ENCODE measurements at regions not wholly inside any gene's neighbourhood (a gene's known extent, or its start where the extent isn't known, plus 50 kb on each side); places are given as distances from the start of the nearest gene placed in this dataset.
A peak's percentile ranks its signal among the peaks of the same experiment; 100 is the strongest.

GRCh38 chr15:99916668-99917223 is 183.5 kb upstream of the LYSMD4 start:
- ChIA-PET POLR2A (ENCODE audit: low non-redundant PET) (no interaction called here), CTCF (no interaction called here)
- peaks cover 11% of the 10 kb centered on the region for H3K27me3 ChIP-seq (replicated peaks; ENCODE audit: insufficient read depth, low read depth, low read length, poor library complexity)
- intact Hi-C loops (cut with micrococcal nuclease; ENCODE audit: unreplicated experiment): no loop called here
- peak; percentile 11 for DNase-seq (ENCODE audit: low spot score)
- no TSS peak for BruUV-seq (replicated peaks)
- H3K36me3 ChIP-seq (ENCODE audit: insufficient read depth, low read length, poor library complexity, severe bottlenecking): no peaks in the 10 kb centered on the region
- no peak for TF ChIP-seq CTCF (conservative IDR thresholded peaks at IDR 0.05; ENCODE audit: low read depth, low read length)
- TF ChIP-seq EZH2 (IDR thresholded peaks at IDR 0.05; ENCODE audit: borderline replicate concordance, low read depth, low read length, poor library complexity, severe bottlenecking): no peak
- no peaks in the 10 kb centered on the region for H3K9me3 ChIP-seq (ENCODE audit: low read depth, low read length, poor library complexity, severe bottlenecking)
- no peak overlapping the region for H3K27ac ChIP-seq (ENCODE audit: low read depth, low read length, poor library complexity, severe bottlenecking)
- peaks cover 10% of the 10 kb centered on the region for H3K4me1 ChIP-seq (ENCODE audit: insufficient read depth, low read length, poor library complexity, severe bottlenecking)
- no peak overlapping the region for H3K4me3 ChIP-seq (ENCODE audit: low read depth, low read length, poor library complexity, severe bottlenecking)

GRCh38 chr15:99914723-99915122 is 181.5 kb upstream of the LYSMD4 start:
- Histone ChIP-seq H3K27me3 (replicated peaks; ENCODE audit: insufficient read depth, low read depth, low read length, poor library complexity) (peaks cover 1% of the 10 kb centered on the region), H3K9me3 (ENCODE audit: low read depth, low read length, poor library complexity, severe bottlenecking) (no peaks in the 10 kb centered on the region), H3K4me1 (ENCODE audit: insufficient read depth, low read length, poor library complexity, severe bottlenecking) (peaks cover 10% of the 10 kb centered on the region), H3K36me3 (ENCODE audit: insufficient read depth, low read length, poor library complexity, severe bottlenecking) (no peaks in the 10 kb centered on the region), H3K4me3 (ENCODE audit: low read depth, low read length, poor library complexity, severe bottlenecking) (no peak overlapping the region), H3K27ac (ENCODE audit: low read depth, low read length, poor library complexity, severe bottlenecking) (no peak overlapping the region)
- POLR2A ChIA-PET (ENCODE audit: low non-redundant PET): no interaction called here
- no TSS peak for BruUV-seq (replicated peaks)
- CTCF ChIA-PET: no interaction called here
- DNase-seq (ENCODE audit: low spot score): no peak
- TF ChIP-seq CTCF (conservative IDR thresholded peaks at IDR 0.05; ENCODE audit: low read depth, low read length) (no peak), EZH2 (IDR thresholded peaks at IDR 0.05; ENCODE audit: borderline replicate concordance, low read depth, low read length, poor library complexity, severe bottlenecking) (no peak)
- intact Hi-C loops (cut with micrococcal nuclease; ENCODE audit: unreplicated experiment): no loop called here

GRCh38 chr15:99911816-99912215 is 178.6 kb upstream of the LYSMD4 start:
- no peaks in the 10 kb centered on the region for H3K27me3 ChIP-seq (replicated peaks; ENCODE audit: insufficient read depth, low read depth, low read length, poor library complexity)
- CTCF ChIA-PET: no interaction called here
- H3K36me3 ChIP-seq (ENCODE audit: insufficient read depth, low read length, poor library complexity, severe bottlenecking): no peaks in the 10 kb centered on the region
- H3K4me1 ChIP-seq (ENCODE audit: insufficient read depth, low read length, poor library complexity, severe bottlenecking): peaks cover 6% of the 10 kb centered on the region
- TF ChIP-seq EZH2 (IDR thresholded peaks at IDR 0.05; ENCODE audit: borderline replicate concordance, low read depth, low read length, poor library complexity, severe bottlenecking) (no peak), CTCF (conservative IDR thresholded peaks at IDR 0.05; ENCODE audit: low read depth, low read length) (no peak)
- DNase-seq (ENCODE audit: low spot score): peak; percentile 63
- H3K27ac ChIP-seq (ENCODE audit: low read depth, low read length, poor library complexity, severe bottlenecking): no peak overlapping the region
- intact Hi-C loops (cut with micrococcal nuclease; ENCODE audit: unreplicated experiment): no loop called here
- no peaks in the 10 kb centered on the region for H3K9me3 ChIP-seq (ENCODE audit: low read depth, low read length, poor library complexity, severe bottlenecking)
- H3K4me3 ChIP-seq (ENCODE audit: low read depth, low read length, poor library complexity, severe bottlenecking): no peak overlapping the region
- BruUV-seq (replicated peaks): no TSS peak
- POLR2A ChIA-PET (ENCODE audit: low non-redundant PET): no interaction called here

Data from A673 (cell line).